Activated T-helper 17 cell treated with anti-CD3 and anti-CD28 coated beads, Interleukin-2, amount 50 U/mL, for 72 hours (primary cell): ENCODE measurements at regions not wholly inside any gene's neighbourhood (a gene's known extent, or its start where the extent isn't known, plus 50 kb on each side); places are given as distances from the start of the nearest gene placed in this dataset.

ENCODE experiments used
- ATAC-seq: fragments of 150-1000 bp; cut with Tn5 transposase; replicated peaks from 2 replicates; pipeline ENCODE4 v1.10.0; 2021; ENCODE audit warnings: mild to moderate bottlenecking, moderate library complexity
- H3K27ac Mint-ChIP-seq: one replicate; pipeline ENCODE4 v1.8.0; 2022; ENCODE audit warnings: mixed read lengths
- H3K27me3 Mint-ChIP-seq: one replicate; pipeline ENCODE4 v1.8.0; 2022; ENCODE audit warnings: mixed read lengths
- H3K36me3 Mint-ChIP-seq: one replicate; pipeline ENCODE4 v1.8.0; 2022; ENCODE audit warnings: low read depth, mild to moderate bottlenecking, mixed read lengths
- H3K4me1 Mint-ChIP-seq: one replicate; pipeline ENCODE4 v1.8.0; 2022; ENCODE audit warnings: mixed read lengths
- H3K4me3 Mint-ChIP-seq: one replicate; pipeline ENCODE4 v1.8.0; 2022; ENCODE audit warnings: mild to moderate bottlenecking, mixed read lengths
- H3K9me3 Mint-ChIP-seq: one replicate; pipeline ENCODE4 v1.8.0; 2022; ENCODE audit warnings: mixed read lengths

DNA sequence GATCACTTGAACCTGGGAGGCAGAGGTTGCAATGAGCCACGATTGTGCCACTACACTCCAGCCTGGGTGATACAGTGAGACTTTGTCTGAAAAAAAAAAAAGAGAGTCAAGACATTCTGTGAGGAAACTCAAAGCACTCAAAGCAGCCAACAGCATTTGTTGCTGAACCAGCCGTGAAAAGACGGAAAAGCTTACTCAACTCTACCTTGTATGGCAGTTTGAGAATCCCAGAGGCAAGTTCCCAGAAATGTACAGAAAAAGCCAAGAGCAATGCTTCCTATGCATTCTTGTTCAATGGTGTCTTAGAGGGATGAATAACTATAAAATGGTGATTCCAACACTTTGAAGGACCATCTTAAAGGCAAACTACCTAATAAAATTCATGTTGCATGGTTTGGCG, 170.2 kb downstream of the HSD17B3 start:
- no peaks in the 10 kb centered on the region for H3K36me3 Mint-ChIP-seq

DNA sequence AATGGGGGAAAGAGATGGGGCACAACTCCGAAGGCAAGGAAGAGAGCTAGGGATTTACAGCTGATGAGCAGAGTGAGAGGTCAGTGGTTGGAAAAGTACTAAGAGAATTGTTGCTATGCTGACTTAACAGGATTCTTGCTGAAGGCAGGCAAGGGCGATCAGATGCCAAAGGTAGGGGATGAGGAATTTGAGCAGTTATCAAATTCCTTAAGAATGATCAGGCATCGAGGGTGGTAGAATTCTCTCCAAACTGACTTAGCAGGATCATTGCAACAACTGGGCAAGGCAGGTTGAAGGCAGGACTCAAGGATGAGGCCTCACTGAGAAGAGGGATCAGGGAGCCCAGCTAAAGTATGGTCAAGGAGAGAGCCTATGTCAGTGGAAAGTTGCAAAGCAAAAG, 171.0 kb downstream of the HSD17B3 start:
- Mint-ChIP-seq H3K4me1 (no peaks in the 10 kb centered on the region), H3K27ac (no peak overlapping the region), H3K4me3 (no peak overlapping the region), H3K9me3 (no peaks in the 10 kb centered on the region), H3K27me3 (peaks cover 11% of the 10 kb centered on the region), H3K36me3 (no peaks in the 10 kb centered on the region)
- no peak for ATAC-seq

More for the DNA sequence above, 170.2 kb downstream of the HSD17B3 start:
- Mint-ChIP-seq H3K27ac (no peak overlapping the region), H3K9me3 (no peaks in the 10 kb centered on the region), H3K4me1 (no peaks in the 10 kb centered on the region), H3K4me3 (no peak overlapping the region), H3K27me3 (peaks cover 11% of the 10 kb centered on the region)
- no peak for ATAC-seq

DNA sequence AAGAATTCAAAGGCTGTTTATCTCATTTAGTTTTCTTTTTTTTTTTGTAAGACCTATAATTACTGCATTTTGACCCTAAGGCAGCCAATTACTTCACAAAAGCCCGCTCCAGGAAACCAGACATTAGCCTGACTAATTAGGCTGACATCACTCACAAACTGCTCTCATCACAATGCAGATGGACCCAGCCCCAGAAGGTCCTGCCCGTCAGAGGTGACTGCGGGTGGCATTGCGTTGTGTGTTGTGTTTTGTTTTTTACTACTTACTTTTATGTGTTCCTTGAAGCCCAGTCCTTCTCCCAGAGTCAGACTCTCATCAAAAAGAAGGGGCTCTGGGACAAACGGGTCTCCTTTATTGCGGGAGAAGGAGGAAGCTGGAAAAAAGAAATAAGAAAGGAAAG, 172.2 kb downstream of the HSD17B3 start:
- no peaks in the 10 kb centered on the region for H3K9me3 Mint-ChIP-seq
- H3K27me3 Mint-ChIP-seq, result peaks cover 11% of the 10 kb centered on the region
- no peak overlapping the region for H3K27ac Mint-ChIP-seq
- H3K4me3 Mint-ChIP-seq, result no peak overlapping the region
- ATAC-seq, result no peak
- H3K36me3 Mint-ChIP-seq, result no peaks in the 10 kb centered on the region
- no peaks in the 10 kb centered on the region for H3K4me1 Mint-ChIP-seq

DNA sequence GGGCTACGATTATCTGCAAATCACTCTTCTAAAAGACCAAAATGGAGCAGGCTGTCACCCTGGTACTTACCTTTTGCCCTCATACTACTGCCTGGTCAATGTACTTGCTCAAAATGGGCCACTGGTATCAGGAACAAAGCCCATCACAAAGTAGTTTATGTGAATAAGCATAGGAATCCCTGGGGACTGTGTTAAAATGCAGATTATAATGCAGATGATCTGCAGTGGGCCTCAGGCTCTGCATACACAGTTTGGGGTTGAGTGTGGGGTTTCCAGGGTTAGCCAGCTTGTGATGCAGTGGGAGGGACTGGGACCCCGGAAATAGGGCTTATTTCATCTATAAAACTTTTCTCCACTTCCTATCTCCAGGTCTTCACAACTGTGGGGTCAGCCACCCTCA, 173.1 kb downstream of the HSD17B3 start:
- no peak for ATAC-seq
- Mint-ChIP-seq H3K27me3 (peaks cover 11% of the 10 kb centered on the region), H3K9me3 (no peaks in the 10 kb centered on the region), H3K4me3 (no peak overlapping the region), H3K4me1 (no peaks in the 10 kb centered on the region), H3K36me3 (no peaks in the 10 kb centered on the region), H3K27ac (no peak overlapping the region)

DNA sequence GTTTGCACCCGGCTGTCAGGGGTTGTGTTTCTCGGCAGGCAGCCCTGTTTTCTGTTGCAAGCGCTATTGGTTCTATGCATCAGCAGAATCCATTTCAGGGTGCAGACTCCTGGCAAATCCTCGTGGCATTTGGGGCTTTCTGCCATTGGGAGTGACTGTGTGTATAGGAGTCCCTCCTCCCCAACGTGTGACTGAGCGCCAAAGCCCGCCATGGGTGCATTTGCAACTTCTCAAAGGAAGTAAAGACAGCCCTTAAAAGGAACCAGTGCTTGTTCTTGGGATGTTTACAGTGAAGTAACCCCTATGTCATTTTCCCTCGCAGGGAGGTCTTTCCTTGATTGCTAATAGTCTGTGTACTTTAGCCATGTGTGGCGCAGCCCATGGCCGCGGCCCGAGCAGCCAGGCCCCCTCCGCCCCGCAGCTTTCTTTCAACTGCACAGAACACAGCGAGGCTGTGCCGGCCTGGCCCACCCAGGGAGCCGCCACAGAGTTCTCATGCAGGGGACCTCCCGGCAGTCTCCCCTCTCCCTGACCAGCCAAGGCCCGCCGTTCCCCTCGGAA, 175.6 kb downstream of the HSD17B3 start:
- H3K4me1 Mint-ChIP-seq, result no peaks in the 10 kb centered on the region
- H3K27me3 Mint-ChIP-seq, result peaks cover 14% of the 10 kb centered on the region
- no peaks in the 10 kb centered on the region for H3K9me3 Mint-ChIP-seq
- ATAC-seq, result no peak
- H3K27ac Mint-ChIP-seq, result no peak overlapping the region
- H3K36me3 Mint-ChIP-seq, result no peaks in the 10 kb centered on the region
- no peak overlapping the region for H3K4me3 Mint-ChIP-seq

DNA sequence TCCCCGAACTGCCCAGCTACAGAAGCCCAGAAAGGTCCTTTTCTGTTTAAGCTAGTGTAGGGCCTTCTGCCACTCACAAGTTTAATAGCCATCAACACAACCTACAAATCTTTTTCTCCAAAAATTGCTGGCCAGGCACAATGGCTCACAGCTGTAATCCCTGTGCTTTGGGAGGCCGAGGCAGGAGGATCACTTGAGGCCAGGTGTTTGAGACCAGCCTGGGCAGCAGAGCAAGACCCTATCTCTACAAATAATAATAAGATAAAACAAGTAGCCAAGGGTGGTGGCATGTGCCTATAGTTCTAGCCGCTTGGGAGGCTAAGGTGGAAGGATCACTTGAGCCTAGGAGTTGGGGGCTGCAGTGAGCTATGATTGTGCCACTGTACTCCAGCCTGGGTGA, 176.4 kb downstream of the HSD17B3 start:
- no peak for ATAC-seq
- no peak overlapping the region for H3K27ac Mint-ChIP-seq

DNA sequence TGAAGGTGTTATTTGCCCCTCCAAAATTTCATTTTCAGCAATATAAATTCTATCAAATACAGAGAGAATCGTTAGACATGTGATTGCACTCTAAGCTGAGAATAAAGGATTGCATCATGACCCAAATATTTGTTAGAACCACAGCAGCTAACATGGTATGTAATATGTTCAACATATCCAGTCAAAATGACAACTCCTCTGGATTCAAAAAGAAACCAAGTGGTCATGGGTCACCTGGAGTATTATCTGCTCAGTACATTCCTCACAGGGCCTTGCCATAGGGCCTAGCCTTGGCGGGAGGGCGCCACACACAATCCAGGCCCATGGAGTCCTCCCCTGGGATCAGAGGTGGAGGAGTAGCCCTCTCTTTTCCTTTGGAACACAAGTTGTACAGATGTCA, 179.2 kb downstream of the HSD17B3 start:
- H3K4me3 Mint-ChIP-seq, result no peak overlapping the region
- ATAC-seq, result no peak
- no peaks in the 10 kb centered on the region for H3K36me3 Mint-ChIP-seq
- peaks cover 20% of the 10 kb centered on the region for H3K27me3 Mint-ChIP-seq
- H3K27ac Mint-ChIP-seq, result no peak overlapping the region
- peaks cover 7% of the 10 kb centered on the region for H3K9me3 Mint-ChIP-seq
- H3K4me1 Mint-ChIP-seq, result no peaks in the 10 kb centered on the region

More for the DNA sequence above, 176.4 kb downstream of the HSD17B3 start:
- H3K4me3 Mint-ChIP-seq, result no peak overlapping the region
- peaks cover 17% of the 10 kb centered on the region for H3K27me3 Mint-ChIP-seq
- H3K4me1 Mint-ChIP-seq, result no peaks in the 10 kb centered on the region
- H3K36me3 Mint-ChIP-seq, result no peaks in the 10 kb centered on the region
- H3K9me3 Mint-ChIP-seq, result no peaks in the 10 kb centered on the region

DNA sequence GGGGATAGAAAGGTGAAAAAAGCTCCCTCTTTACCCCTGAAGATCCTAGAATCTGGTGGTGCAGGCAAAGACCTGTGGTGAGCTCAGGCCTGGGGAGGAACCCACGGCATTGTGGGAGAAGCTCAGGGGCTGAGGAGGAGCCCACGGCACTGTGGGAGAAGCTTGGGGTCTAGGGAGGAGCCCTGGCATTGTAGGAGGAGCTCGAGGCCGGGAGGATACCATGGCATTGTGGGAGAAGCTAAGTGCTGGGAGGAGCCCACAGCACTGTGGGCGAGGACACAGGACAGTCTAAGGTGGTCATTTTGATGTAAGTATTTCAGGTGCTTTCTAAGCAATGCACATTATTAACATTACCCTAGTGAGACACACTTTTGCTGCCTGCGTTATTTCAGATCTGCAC, 179.7 kb downstream of the HSD17B3 start:
- no peak for ATAC-seq
- Mint-ChIP-seq H3K4me1 (no peaks in the 10 kb centered on the region), H3K4me3 (no peak overlapping the region), H3K27me3 (peaks cover 25% of the 10 kb centered on the region), H3K9me3 (peaks cover 7% of the 10 kb centered on the region), H3K27ac (no peak overlapping the region), H3K36me3 (no peaks in the 10 kb centered on the region)

DNA sequence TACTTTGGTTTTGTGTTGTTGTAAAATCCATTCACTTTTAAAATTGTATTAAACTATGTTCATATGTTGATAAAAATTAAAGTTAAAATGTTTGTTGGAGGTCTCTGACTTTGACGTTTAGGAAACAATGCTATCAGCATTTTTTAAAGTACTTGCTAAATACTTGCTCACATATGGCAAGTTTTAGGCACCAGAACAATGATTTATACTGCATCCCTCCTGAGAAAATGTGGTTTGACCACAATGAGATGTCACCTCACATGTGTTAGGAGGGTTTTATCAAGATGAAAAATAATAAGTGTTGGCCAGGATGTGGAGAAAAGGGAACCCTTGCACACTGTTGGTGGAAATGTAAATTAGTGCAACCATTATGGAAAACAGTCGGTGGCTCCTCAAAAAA, 180.8 kb downstream of the HSD17B3 start:
- peaks cover 7% of the 10 kb centered on the region for H3K9me3 Mint-ChIP-seq
- no peak overlapping the region for H3K27ac Mint-ChIP-seq
- ATAC-seq, result no peak
- no peaks in the 10 kb centered on the region for H3K4me1 Mint-ChIP-seq
- H3K36me3 Mint-ChIP-seq, result no peaks in the 10 kb centered on the region
- H3K27me3 Mint-ChIP-seq, result peaks cover 31% of the 10 kb centered on the region
- H3K4me3 Mint-ChIP-seq, result no peak overlapping the region

DNA sequence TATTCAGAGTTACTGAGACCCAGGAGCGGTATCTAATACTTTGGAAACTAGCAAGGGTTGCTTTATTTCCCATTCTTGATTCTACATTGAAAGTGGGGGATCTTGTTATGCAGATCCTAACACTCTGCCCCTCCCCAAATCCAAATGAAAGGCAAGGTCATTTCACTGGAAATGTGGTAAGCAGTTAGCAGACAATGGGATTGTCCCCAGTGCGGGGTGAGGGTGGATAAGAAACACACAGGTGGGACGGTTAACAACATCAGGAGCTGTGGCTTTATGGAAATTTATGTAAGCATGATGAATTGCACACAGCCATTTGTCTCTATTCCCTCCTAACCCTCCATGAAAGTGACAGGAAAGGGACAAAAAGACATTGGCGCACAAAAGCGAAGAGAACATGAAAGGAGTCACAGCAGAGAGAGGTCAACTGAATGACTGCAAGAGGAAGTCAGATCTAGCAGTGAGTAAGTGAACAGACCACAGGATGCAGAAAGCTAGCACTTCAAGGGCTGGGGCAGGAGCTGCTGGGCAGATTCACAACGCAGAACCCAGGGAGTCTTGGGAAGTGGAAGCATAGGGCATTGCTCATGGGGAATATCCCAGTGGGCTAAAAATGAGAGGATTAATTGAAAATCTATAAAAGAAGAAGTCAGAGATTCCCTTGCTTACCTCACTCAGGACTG, 184.4 kb downstream of the HSD17B3 start:
- ATAC-seq, result peak; percentile 71
- peaks cover 7% of the 10 kb centered on the region for H3K9me3 Mint-ChIP-seq
- H3K27ac Mint-ChIP-seq, result no peak overlapping the region
- peaks cover 44% of the 10 kb centered on the region for H3K27me3 Mint-ChIP-seq
- H3K4me1 Mint-ChIP-seq, result no peaks in the 10 kb centered on the region
- no peak overlapping the region for H3K4me3 Mint-ChIP-seq
- H3K36me3 Mint-ChIP-seq, result no peaks in the 10 kb centered on the region

DNA sequence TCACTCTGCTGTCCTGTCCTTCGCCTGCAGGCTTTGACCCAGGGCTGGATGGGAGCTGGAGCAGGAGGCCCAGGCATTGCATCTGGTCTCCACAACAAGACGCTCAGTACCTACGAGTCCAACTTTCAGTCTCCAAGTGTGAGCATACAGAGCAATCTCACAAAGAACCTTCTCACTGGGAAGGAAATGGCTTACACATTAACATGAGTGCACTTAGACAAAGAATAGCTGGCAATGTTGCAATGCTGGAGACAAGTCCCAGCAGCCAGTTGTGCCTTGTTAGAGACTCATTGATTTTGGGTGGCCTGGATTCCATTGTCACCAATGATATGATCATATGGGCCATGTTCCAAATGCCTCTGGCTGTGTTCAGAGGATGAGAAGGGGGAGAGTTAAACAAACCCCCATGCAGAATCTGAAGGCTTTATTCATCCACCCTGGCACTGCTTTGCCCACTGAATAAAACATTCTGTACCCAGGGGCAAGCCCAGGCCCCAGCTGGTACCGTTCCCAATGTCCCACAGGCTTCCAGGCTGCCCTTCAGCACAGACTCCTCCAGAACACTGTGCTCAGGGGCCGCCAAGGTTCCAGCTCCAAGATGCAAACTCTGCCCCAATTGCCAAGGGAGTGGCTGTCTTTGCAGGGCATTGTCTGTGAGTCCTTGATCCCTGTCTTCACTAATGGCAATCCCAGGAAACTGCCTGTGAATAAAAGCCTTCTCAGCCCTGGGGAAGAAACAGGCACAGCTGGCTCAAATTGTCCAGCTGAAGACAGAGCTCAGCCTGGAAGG, 185.5 kb downstream of the HSD17B3 start:
- H3K36me3 Mint-ChIP-seq, result no peaks in the 10 kb centered on the region
- no peak overlapping the region for H3K27ac Mint-ChIP-seq
- peaks cover 7% of the 10 kb centered on the region for H3K9me3 Mint-ChIP-seq
- H3K4me3 Mint-ChIP-seq, result no peak overlapping the region
- no peaks in the 10 kb centered on the region for H3K4me1 Mint-ChIP-seq
- H3K27me3 Mint-ChIP-seq, result peaks cover 41% of the 10 kb centered on the region
- ATAC-seq, result no peak

DNA sequence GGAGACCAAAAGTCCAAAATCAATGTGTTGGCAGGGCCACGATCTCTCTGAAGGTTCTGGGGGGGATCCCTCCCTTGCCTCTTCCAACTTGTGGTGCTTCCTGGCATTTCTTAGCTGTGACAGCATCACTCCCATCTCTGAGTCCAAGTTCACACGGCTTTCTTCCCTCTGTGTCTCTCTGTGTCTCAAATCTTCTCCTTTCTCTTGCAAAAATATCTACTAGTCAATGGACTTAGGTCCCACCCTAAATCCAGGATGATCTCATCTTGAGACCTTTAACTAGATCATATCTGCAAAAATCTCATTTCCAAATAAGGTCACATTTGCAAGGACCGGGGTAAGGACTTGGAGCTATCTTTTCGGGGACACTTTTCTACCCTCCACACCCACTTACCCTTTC, 186.1 kb downstream of the HSD17B3 start:
- ATAC-seq, result no peak
- H3K4me1 Mint-ChIP-seq, result no peaks in the 10 kb centered on the region
- peaks cover 41% of the 10 kb centered on the region for H3K27me3 Mint-ChIP-seq
- H3K9me3 Mint-ChIP-seq, result peaks cover 7% of the 10 kb centered on the region
- no peak overlapping the region for H3K4me3 Mint-ChIP-seq
- no peaks in the 10 kb centered on the region for H3K36me3 Mint-ChIP-seq
- H3K27ac Mint-ChIP-seq, result no peak overlapping the region

DNA sequence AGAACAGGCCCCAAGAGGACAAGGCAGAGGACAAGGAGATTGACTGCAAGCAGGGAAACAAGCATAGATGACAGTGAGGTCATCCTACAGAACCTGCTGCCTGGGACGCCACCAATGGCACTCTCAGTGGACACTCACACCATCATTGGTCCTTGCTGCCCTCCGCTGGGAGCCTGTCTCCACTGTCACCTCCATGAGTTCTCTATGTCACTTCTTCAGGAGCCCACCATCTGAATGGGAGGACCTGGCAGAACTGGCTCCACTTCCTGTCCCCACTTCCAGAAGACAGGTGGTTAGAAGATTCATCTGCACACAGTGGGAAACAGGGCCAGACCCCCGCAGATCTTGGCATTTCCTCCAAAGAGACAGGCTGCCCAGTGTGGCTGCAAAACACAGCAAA, 188.9 kb downstream of the HSD17B3 start:
- H3K27ac Mint-ChIP-seq, result no peak overlapping the region
- no peak for ATAC-seq
- H3K9me3 Mint-ChIP-seq, result no peaks in the 10 kb centered on the region
- H3K4me3 Mint-ChIP-seq, result no peak overlapping the region
- peaks cover 4% of the 10 kb centered on the region for H3K4me1 Mint-ChIP-seq
- H3K27me3 Mint-ChIP-seq, result peaks cover 42% of the 10 kb centered on the region
- H3K36me3 Mint-ChIP-seq, result no peaks in the 10 kb centered on the region

DNA sequence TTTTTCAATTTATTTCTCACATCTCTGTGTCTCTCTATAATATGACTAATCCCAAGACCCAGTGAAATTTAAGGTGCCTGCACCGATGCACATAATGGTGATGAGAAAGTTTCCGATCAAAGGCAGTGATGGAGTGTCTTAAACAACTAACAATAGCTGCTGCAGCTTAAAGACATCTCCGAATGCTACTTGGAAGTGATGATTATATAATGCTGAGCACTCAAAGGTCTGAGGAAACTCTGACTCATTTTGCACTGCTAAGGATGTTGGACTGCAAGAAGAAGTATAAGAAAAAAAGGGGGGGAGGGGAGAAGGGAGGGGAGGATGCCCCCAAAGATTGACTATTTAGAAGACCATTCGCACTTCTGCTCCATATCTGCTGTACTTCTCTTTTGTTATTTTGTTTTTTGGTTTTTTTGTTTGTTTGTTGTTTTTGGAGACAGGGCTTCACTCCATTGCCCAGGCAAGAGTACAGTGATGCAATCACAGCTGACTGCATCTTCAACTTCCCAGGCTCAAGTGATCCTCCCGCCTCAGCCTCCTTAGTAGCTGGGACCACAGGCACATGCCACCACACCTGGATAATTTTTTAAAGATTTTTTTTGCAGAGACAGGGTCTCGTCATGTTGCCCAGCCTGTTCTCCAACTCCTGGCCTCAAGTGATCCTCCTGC, 192.2 kb downstream of the HSD17B3 start:
- peaks cover 24% of the 10 kb centered on the region for H3K27me3 Mint-ChIP-seq
- H3K4me1 Mint-ChIP-seq, result peaks cover 4% of the 10 kb centered on the region
- ATAC-seq, result no peak
- no peaks in the 10 kb centered on the region for H3K36me3 Mint-ChIP-seq
- peaks cover 15% of the 10 kb centered on the region for H3K9me3 Mint-ChIP-seq
- no peak overlapping the region for H3K4me3 Mint-ChIP-seq
- H3K27ac Mint-ChIP-seq, result no peak overlapping the region
